HepG2 (cell line): ENCODE measurements at regions not wholly inside any gene's neighbourhood (a gene's known extent, or its start where the extent isn't known, plus 50 kb on each side); places are given as distances from the start of the nearest gene placed in this dataset.

Experiments used
- ATAC-seq: fragments of 200-7000 bp; cut with Tn5 transposase; 3 replicates; pipeline ENCODE4 v1.9.1; 2020; ENCODE audit warnings: mild to moderate bottlenecking, moderate library complexity
- BruUV-seq: library from RNA; stranded (reverse); fragments of 400-500 nt; replicated peaks from 2 replicates; lab custom pipeline; 2021; lab: Mats Ljungman, UMichigan
- CTCF ChIA-PET: fragments of 300-600 bp; formaldehyde crosslinking; extraction: SDS; loops from one replicate; lab custom pipeline; 2021; ENCODE audit warnings: low total read pairs, inconsistent platforms, low intra/inter-chr PET ratio; lab: Yijun Ruan, JAX
- POLR2A ChIA-PET: fragments of 350-600 bp; sonication (Branson Sonifier 250); formaldehyde crosslinking; loops from one replicate; lab custom pipeline; 2020; ENCODE audit warnings: antibody characterized with exemption, inconsistent platforms; lab: Yijun Ruan, JAX
- DNase-seq: peaks from one replicate; pipeline ENCODE4 v3.0.0-alpha.2; 2015; ENCODE audit warnings: low spot score
- FAIRE-seq: peaks from 3 replicates; lab custom pipeline; 2011; peaks lifted over from hg19 to GRCh38; lab: Jason Lieb, UNC
- H2AFZ ChIP-seq: one replicate; pipeline ENCODE4 v1.6.1; 2011; ENCODE audit warnings: low read length, inconsistent platforms
- H3K27ac ChIP-seq: fragments of 300-600 bp; 3 replicates; pipeline ENCODE4 v1.8.0; 2011; ENCODE audit warnings: mixed run types, mild to moderate bottlenecking, mixed read lengths, low read length, inconsistent platforms; ENCODE audit not compliant: insufficient read depth; ENCODE audit errors: extremely low read length
- H3K27me3 ChIP-seq, 2 experiments: fragments of 200-600 bp in 1 of 2; 2 replicates in 1 of 2; 3 replicates in 1 of 2; pipeline versions ENCODE4 v1.6.0 to v1.8.0; 2011; ENCODE audit warnings: low read length in 2 of 2, mild to moderate bottlenecking in 2 of 2, moderate library complexity in 2 of 2, inconsistent platforms in 1 of 2; ENCODE audit not compliant: insufficient read depth in 2 of 2, control insufficient read depth in 1 of 2
- H3K36me3 ChIP-seq, 2 experiments: fragments of 200-600 bp in 1 of 2; replicated peaks in 1 of 2; 2 replicates in 1 of 2; 3 replicates in 1 of 2; pipeline versions ENCODE4 v1.5.1 to v1.8.0; 2011; ENCODE audit warnings: low read length in 2 of 2, inconsistent platforms in 1 of 2; ENCODE audit not compliant: insufficient read depth in 2 of 2, control insufficient read depth in 1 of 2
- H3K4me1 ChIP-seq: 2 replicates; pipeline ENCODE4 v1.5.1; 2012; ENCODE audit warnings: low read length, inconsistent platforms; ENCODE audit not compliant: insufficient read depth
- H3K4me2 ChIP-seq: 2 replicates; pipeline ENCODE4 v1.6.0; 2011; ENCODE audit warnings: low read depth, low read length, inconsistent platforms
- H3K4me3 ChIP-seq, 3 experiments: fragments of 200-600 bp in 1 of 3; sonication (generic), shearing (Covaris generic) in 1 of 3; replicated peaks in 1 of 3; 2 replicates each; pipeline ENCODE4 v1.5.1; 2011 to 2016; ENCODE audit warnings: low read length in 3 of 3, inconsistent platforms in 2 of 3, low read depth in 2 of 3, mild to moderate bottlenecking in 2 of 3, control low read depth in 1 of 3, mixed read lengths in 1 of 3; ENCODE audit not compliant: insufficient read depth in 1 of 3
- H3K79me2 ChIP-seq: one replicate; pipeline ENCODE4 v1.6.1; 2011; ENCODE audit warnings: low read length, inconsistent platforms; ENCODE audit not compliant: insufficient read depth
- H3K9ac ChIP-seq: 2 replicates; pipeline ENCODE4 v1.6.0; 2011; ENCODE audit warnings: mild to moderate bottlenecking, low read depth, low read length, inconsistent platforms; ENCODE audit not compliant: insufficient read depth
- H3K9me3 ChIP-seq: 2 replicates; pipeline ENCODE4 v1.5.1; 2012; ENCODE audit warnings: mild to moderate bottlenecking, low read length
- H4K20me1 ChIP-seq: 2 replicates; pipeline ENCODE4 v1.6.0; 2011; ENCODE audit warnings: inconsistent platforms, mild to moderate bottlenecking, low read length, moderate library complexity; ENCODE audit not compliant: insufficient read depth
- CEBPG ChIP-seq: IDR thresholded peaks from 2 replicates; pipeline ENCODE4 v1.6.1; 2016
- CHD4 ChIP-seq: fragments of 200-600 bp; sonication (generic); IDR thresholded peaks from 2 replicates; pipeline ENCODE4 v1.7.0; 2017; ENCODE audit warnings: mild to moderate bottlenecking, low read length, borderline replicate concordance
- FOXO1 ChIP-seq: sonication (generic); formaldehyde crosslinking; IDR thresholded peaks from 2 replicates; pipeline ENCODE4 v1.4.0; 2020; ENCODE audit warnings: missing genetic modification reagents
- KAT7 ChIP-seq: IDR thresholded peaks from 2 replicates; pipeline ENCODE4 v1.6.1; 2018; ENCODE audit warnings: borderline replicate concordance, missing compliant biosample characterization
- MTF1 ChIP-seq: sonication (generic); formaldehyde crosslinking; IDR thresholded peaks from 2 replicates; pipeline ENCODE4 v1.5.0; 2020; ENCODE audit warnings: missing genetic modification reagents
- PBX3 ChIP-seq: sonication (generic); formaldehyde crosslinking; IDR thresholded peaks from 2 replicates; pipeline ENCODE4 v1.8.1; 2023; ENCODE audit warnings: missing genetic modification reagents, inconsistent platforms, borderline replicate concordance
- THAP11 ChIP-seq: IDR thresholded peaks from 2 replicates; pipeline ENCODE4 v1.6.1; 2016; ENCODE audit warnings: missing biosample characterization, missing genetic modification reagents
- ZNF124 ChIP-seq: sonication (generic); formaldehyde crosslinking; IDR thresholded peaks from 2 replicates; pipeline ENCODE4 v1.4.0; 2020; ENCODE audit warnings: missing genetic modification reagents
- ZNF382 ChIP-seq: sonication (generic); formaldehyde crosslinking; IDR thresholded peaks from 2 replicates; pipeline ENCODE4 v1.5.0; 2020; ENCODE audit warnings: missing genetic modification reagents, mild to moderate bottlenecking, borderline replicate concordance
- ZNF713 ChIP-seq: sonication (generic); formaldehyde crosslinking; IDR thresholded peaks from 2 replicates; pipeline ENCODE4 v1.4.0; 2020; ENCODE audit warnings: mild to moderate bottlenecking, missing genetic modification reagents
- ZNF761 ChIP-seq: sonication (generic); formaldehyde crosslinking; conservative IDR thresholded peaks from 2 replicates; pipeline ENCODE4 v1.4.0; 2020; ENCODE audit warnings: mild to moderate bottlenecking, missing genetic modification reagents
- WGBS: methylation state at CpG from one replicate; pipeline ENCODE4 v1.1.6; 2017; ENCODE audit warnings: low lambda C conversion rate; 5-methylcytosine and 5-hydroxymethylcytosine counted together
- in situ Hi-C: cut with HindIII; loops from 2 replicates; pipeline ENCODE4 v1.10.0; 2017; ENCODE audit warnings: low pct_unique_long_range_greater_than_20kb; ENCODE audit not compliant: extremely low pct_ligation_motif_present
- intact Hi-C: fragments of 100-400 bp; cut with micrococcal nuclease; formaldehyde crosslinking; loops from one replicate; pipeline ENCODE4 v1.10.0; 2022; ENCODE audit not compliant: unreplicated experiment

- Histone ChIP-seq H3K9me3 (peaks cover under 1% of the 10 kb centered on the region; the same call in 1 of the 2 replicates), H2AFZ (no peak overlapping the region), H3K9ac (no peak overlapping the region), H3K4me3 (no peak overlapping the region), H3K27ac (no peak overlapping the region), H3K79me2 (no peaks in the 10 kb centered on the region), H3K27me3 (peaks cover 2 to 7% of the 10 kb centered on the region in 2 experiments; a peak in 3 of 5 replicates), H3K36me3 (no peaks in the 10 kb centered on the region), H4K20me1 (no peaks in the 10 kb centered on the region), H3K4me1 (peaks cover 42% of the 10 kb centered on the region), H3K4me2 (no peak overlapping the region)
- CTCF ChIA-PET = no interaction called here
- DNase-seq (no peak), FAIRE-seq (no peak), ATAC-seq (no peak)
- intact Hi-C loops = no loop called here
- BruUV-seq = no TSS peak
- TF ChIP-seq THAP11 (CRISPR knock-in tag) = no peak
- 43% methylated on average over 17 of the region's 19 CpGs for WGBS
- POLR2A ChIA-PET = no interaction called here
- in situ Hi-C loops = no loop called here
These were observed 62.7 kb upstream of the TFRC start for GRCh38 chr3:196144383-196145105.

- in situ Hi-C loops = no loop called here
- no peak overlapping the region for H3K4me2 ChIP-seq
- no peak overlapping the region for H2AFZ ChIP-seq
- FAIRE-seq = no peak
- no peak overlapping the region for H3K9ac ChIP-seq
- H3K4me1 ChIP-seq = peaks cover 42% of the 10 kb centered on the region
- no peak for ATAC-seq
- ChIA-PET POLR2A (no interaction called here), CTCF (no interaction called here)
- no peak overlapping the region for H3K4me3 ChIP-seq
- H4K20me1 ChIP-seq = no peaks in the 10 kb centered on the region
- intact Hi-C loops = no loop called here
- no peak for TF ChIP-seq ZNF761
- no peak for TF ChIP-seq CHD4
- no peak for TF ChIP-seq KAT7 (CRISPR knock-in tag)
- TF ChIP-seq MTF1 (CRISPR knock-in tag) = no peak
- TF ChIP-seq ZNF124 (CRISPR knock-in tag) = no peak
- TF ChIP-seq ZNF382 = no peak
- TF ChIP-seq CEBPG (CRISPR knock-in tag) = no peak
- no peak for TF ChIP-seq PBX3 (CRISPR knock-in tag)
- TF ChIP-seq FOXO1 = no peak
- TF ChIP-seq ZNF713 (CRISPR knock-in tag) = no peak
- no peaks in the 10 kb centered on the region for H3K9me3 ChIP-seq
- H3K36me3 ChIP-seq = no peaks in the 10 kb centered on the region
- H3K27me3 ChIP-seq = peaks cover 3 to 10% of the 10 kb centered on the region in 2 experiments; a peak in 3 of 5 replicates
- no TSS peak for BruUV-seq
- no peak overlapping the region for H3K27ac ChIP-seq
- no peak for DNase-seq
- no peaks in the 10 kb centered on the region for H3K79me2 ChIP-seq
- 71% methylated on average over 17 of the region's 17 CpGs for WGBS
These were observed 62.0 kb upstream of the TFRC start for GRCh38 chr3:196143708-196144382.
